Eye (tissue), 1 donor: ENCODE measurements at regions not wholly inside any gene's neighbourhood (a gene's known extent, or its start where the extent isn't known, plus 50 kb on each side); places are given as distances from the start of the nearest gene placed in this dataset.
"Not testable (repeated sequence)": the region's sequence is repeated elsewhere in the genome, so short reads cannot be mapped to it uniquely, and the experiment has no call there.

Source experiments
- DNase-seq: peaks from one replicate; pipeline ENCODE4 v3.0.0-alpha.2; 2015

DNA sequence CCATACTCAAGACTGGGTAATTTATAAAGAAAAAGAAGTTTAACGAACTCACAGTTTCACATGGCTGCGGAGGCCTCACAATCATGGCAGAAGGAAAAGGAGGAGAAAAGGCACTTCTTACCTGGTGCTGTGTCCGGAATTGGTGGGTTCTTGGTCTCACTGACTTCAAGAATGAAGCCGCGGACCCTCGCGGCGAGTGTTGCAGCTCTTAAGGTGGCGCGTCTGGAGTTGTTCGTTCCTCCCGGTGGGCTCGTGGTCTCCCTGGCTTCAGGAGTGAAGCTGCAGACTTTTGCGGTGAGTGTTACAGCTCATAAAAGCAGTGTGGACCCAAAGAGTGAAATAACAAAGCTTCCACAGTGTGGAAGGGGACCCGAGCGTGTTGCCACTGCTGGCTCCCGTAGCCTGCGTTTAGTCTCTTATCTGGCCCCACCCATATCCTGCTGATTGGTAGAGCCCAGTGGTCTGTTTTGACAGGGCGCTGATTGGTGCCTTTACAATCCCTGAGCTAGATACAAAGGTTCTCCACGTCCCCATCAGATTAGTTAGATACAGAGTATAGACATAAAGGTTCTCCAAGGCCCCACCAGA is 846.0 kb downstream of the CDH18 start:
- DNase-seq = not testable (repeated sequence)

DNA sequence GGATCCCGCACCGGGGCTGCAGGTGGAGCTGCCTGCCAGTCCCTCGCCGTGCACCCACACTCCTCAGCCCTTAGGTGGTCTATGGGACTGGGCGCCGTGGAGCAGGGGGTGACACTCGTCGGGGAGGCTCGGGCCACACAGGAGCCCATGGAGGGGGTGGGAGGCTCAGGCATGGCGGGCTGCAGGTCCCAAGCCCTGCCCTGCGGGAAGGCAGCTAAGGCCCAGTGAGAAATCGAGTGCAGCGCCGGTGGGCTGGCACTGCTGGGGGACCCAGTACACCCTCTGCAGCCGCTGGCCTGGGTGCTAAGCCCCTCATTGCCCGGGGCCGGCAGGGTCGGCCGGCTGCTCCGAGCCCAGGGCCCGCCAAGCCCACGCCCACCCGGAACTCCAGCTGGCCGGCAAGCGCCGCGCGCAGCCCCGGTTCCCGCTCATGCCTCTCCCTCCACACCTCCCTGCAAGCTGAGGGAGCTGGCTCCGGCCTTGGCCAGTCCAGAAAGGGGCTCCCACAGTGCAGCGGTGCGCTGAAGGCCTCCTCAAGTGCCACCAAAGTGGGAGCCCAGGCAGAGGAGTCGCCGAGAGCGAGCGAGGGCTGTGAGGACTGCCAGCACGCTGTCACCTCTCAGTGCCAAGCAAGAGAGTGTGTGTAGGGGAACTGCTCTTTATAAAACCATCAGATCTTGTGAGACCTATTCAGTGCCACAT is 845.1 kb downstream of the CDH18 start:
- DNase-seq = not testable (repeated sequence)

DNA sequence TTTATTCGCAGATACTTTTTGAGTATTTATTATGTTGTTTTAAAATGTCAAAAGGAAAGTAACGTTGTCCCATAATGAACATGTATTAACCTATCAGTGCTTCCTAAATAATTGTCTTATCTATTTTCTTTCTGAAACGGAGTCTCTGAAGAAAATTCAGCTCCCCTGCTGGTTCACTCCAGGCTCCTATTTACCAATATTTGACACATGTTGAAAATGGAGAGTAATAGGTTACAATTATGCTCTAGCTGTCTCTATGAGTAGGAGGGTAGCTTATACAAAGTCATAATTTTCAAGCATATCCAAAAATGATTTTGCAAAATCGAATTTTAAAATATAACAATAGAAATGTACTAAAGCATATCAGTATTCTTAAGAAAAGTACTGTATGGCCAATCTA is 844.1 kb downstream of the CDH18 start:
- no peak for DNase-seq

DNA sequence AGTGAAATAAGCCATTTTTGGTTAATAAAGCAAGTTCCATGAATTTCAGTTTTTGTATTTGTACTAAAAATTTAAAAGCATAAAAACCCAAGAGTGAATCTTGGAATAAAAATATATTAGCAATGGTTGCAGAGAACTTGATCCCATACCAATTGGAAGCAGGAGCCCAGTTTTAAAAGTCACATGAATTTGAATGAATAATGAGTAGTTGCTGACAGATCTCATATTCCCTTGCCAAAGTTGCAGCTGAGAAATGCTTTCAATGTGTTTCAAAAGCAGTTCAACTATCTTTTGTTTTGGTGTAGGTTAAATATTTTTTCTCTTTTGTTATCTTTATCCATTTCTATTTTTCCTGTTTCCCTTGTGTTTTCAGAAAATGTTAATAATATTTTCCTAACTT is 818.6 kb downstream of the CDH18 start:
- no peak for DNase-seq

DNA sequence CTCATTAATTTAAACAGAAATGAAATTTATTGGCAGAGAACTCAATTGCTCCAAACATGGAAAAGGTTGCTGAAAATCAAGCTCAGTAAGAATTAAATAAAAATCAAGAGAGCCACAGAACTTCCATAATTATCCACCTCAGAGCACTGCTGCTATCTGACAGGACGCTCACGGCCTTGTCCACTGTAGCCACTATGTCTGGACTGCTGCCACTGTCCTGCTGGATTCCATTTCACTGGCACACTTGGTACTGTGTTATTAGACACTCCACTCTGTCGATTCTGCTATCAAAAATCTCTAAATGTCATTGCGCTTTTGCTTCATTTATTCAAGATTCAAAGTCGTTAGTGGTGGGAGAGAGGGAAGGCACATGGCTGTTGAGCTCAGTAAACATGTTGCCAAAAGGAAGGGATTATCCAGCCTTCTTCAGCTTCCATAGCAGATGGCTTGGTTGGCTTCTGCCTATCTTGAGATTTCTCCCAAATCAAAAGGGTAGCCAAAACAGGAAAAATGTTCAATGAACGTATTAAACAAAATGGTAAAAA is 815.0 kb downstream of the CDH18 start:
- DNase-seq = no peak

DNA sequence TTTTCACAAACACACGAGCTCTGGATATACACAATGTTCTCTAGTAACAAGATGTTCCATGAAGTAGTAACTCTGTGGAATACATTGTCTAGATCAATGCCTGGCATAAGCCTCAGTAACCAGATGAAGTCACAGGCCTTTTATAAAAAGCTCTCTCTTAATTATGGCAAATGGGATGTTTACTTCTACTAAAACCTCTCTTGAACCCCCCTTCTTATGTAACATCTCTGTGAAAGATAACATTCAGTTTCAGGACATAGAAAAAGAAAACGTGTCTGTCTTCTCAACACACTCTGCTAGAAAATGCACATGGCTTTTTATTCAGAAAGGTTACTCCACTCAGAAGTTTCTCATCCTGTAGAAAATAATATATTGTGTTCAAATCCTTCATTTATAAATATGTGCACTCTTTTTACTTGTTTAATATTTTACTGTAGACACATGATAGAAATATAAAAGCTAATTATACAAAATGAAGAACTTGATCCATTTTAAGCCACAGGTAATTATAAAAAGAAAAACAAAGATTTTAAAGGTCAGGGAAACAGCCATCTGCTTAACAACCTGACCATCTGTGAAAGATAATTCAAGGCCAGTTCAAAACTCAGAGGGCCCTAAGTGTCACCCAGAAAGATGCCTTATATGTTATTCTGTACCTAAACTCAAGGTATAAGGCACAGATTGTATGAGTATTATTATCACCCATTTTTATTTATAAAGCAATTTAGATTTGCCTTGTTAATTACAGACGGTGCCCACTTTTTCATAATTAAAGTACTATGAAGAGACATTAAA is 812.0 kb downstream of the CDH18 start:
- DNase-seq = no peak

DNA sequence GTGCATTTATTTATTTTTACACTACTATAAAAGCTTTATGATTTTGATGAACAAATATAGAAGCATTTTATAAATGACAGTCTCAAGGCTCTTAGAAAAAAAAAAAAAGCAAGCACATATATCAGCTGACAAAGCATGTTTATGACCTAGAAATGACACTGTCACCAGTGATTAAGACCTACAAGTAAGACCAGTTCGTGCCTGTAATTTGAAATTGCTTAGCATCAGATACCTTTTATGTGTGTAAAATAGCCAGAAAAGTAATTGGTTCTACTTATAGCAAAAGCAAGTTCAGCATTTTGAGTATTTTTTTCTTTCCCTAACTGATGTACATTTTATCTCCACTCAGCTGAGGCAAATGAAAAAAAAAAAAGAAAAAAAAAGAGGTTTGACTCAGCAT is 808.4 kb downstream of the CDH18 start:
- DNase-seq = peak; percentile 50

DNA sequence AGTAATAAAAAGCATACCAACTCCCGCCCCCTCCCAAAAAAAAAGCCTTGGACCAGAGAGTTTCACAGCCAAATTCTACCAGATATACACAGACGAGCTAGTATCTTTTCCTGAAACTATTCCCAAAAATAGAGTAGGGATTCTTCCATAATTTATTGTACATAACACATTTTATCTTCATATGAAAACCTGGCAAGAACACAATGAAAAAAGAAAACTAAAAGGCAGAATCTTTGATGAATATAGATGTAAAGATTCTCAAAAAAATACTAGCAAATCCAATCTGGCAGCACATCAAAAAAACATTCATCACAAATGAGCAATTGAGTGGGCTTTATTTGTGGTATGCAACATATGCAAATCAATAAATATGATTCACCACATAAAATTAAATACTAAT is 798.8 kb downstream of the CDH18 start:
- no peak for DNase-seq

DNA sequence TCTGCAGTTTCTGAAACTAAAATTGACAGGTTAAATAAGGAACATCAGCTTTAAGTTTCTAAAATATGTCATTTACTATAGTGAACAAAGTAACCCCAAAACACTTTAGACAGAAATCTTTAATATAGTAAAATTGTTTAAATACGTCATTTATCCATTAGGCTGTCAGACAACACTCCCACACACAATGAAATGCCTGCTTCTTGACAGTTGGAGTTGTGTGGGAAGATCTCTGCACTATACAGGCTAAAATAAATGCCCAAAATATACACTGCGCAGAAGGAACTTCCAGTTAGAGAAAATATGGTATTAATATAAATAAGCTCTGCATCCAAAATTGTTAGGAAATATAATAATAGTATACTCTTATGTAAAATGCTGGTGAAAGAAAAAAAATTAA is 794.4 kb downstream of the CDH18 start:
- no peak for DNase-seq

DNA sequence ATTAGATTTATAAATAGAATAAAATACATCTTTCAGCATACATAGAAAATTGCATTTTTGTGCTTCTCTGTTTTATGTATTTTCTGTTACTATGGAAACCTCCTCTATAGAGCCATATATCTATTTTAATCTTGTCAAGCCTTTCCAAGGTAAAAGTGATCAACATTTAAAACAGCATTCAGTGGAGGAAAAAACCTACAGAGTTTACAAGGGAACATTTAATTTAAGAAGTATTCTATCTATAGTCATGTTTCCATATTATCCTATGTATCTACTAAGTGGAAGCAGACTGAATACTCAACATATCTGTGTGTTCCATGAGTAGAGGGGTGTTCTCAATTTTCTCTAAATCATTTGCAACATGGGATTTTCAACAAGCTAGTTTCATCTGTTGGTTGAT is 791.4 kb downstream of the CDH18 start:
- DNase-seq = no peak

DNA sequence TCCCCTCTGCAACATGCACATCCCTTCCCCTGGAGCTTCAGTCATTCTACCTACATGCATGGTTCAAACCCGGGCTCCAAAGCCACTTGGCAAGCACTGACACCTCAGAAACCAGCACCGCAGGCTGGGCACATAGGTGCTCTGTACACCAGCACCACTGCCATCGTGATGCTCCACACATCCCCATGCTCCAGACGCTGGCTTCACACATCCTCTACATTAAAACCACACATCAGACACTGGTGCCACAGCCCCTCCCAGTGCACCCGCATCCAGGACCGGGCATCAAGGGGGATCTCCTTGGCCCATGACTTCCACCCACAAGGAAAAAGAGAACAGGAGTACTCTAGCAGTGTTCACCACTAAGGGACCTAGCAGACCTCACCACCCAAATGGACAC is 787.7 kb downstream of the CDH18 start:
- no peak for DNase-seq

DNA sequence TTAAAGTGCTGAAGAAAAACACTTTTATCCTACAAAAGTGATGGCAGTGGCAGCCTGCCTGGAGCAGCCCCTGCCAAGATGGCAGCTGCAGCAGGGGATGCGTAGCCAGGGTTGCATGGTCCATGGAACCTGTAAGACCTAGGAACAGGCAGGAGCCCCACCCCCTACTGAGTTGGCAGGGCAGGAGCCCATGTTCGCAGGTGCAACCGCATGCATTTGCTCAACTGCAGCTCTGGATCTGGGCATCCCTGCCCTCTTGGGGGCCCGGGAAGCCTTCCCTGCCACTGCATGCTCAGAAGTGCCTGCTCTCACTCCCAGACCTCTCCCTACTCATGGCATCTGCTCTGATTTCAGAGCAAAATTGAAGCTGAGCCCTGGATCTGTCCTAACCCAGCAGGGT is 779.6 kb downstream of the CDH18 start:
- DNase-seq = no peak

DNA sequence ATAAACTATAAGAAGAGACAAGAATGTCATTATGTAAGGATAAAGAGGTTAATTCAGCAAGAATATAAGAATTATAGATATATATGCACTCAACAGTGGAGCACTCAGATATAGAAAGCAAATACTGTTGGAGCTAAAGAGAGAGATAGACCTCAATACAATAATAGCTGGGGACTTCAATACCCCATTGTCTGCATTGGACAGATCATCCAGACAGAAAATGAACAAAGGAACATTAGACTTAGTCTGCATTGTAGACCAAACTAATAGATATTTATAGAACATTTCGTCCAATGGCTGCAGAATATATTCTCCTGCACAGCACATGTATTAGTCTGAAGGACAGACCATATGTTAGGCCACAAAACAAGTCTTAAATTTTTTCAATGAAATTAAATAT is 777.1 kb downstream of the CDH18 start:
- DNase-seq = no peak

DNA sequence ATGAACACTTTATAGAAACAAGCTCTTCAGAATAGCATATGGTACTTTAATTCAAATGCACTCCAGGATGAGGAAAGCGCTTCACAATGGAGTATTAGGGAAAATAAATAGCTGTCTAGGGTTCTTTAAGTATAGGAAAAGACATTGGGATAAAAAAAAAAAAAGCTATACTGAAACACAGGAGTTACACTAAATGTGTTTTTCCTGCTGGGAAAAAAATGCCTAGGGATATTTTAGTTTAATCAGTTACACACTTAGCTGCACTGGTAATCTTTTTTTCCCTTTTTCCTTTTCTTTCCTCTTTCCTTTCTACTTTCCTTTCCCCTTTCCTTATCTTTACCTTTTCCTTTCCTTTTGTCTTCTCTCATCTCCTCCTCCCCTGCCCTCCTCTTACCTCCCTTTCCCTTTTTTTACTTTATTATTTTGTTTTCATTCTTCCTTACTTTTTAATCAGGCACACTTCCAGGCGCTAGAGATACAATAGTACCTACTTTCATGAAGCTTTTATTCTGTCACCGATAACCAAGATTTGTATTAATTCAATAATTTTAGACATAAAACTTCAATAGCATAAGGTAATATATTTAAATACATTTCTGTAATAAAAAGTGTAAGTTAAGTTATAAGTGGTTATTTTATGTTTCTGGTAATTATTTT is 758.7 kb downstream of the CDH18 start:
- no peak for DNase-seq

DNA sequence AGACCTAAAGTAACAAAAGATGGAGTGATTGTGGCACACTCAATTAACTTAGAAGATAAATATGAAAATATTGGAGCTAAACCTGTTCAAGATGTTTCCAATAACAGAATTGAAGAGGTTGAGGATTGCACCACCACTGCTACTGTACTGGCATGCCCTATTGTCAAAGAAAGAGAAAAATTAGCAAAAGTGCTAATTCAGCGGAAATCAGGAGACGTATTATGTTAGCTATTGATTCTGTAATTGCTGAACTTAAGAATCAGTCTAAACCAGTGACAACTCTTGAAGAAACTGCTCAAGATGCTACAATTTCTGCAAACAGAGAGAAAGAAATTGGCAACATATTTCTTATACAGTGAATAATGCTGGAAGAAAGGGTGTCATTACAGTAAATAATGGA is 754.4 kb downstream of the CDH18 start:
- DNase-seq = no peak

DNA sequence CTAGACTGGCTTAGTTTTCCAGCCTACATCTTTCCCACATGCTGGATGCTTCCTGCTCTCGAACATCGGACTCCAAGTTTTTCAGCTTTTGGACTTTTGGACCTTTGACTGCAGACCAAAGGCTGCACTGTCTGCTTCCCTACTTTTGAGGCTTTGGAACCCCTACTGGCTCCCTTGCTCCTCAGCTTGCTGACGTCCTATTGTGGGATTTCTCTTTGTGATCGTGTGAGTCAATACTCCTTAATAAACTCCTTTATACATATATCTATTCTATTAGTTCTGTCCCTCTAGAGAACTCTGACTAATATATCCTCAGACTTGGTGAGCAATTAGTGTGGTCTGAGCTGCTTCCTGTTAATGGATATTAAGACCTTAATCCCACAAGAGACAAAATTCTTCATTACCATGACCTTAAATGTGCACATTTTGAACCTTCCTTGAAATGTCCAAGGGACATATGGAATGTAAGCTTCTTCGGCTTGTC is 752.9 kb downstream of the CDH18 start:
- no peak for DNase-seq

DNA sequence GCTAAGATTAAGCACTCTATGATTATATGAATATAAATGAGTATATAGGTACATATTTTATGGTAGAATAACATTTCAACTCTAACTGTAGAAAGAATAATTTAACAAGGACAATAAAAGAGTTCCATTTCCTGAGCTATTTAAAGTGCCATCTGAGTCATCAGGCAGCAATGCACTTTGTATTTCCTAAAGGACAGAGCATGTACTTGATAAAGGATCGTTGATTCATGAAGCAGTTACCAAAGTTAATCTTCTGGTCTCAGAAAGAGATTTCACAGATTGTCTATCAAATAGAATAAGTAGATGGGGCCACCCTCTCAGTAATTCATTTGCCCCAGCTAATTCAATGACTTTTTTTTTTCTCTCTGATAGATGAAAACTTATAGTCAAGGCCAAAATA is 747.8 kb downstream of the CDH18 start:
- no peak for DNase-seq

DNA sequence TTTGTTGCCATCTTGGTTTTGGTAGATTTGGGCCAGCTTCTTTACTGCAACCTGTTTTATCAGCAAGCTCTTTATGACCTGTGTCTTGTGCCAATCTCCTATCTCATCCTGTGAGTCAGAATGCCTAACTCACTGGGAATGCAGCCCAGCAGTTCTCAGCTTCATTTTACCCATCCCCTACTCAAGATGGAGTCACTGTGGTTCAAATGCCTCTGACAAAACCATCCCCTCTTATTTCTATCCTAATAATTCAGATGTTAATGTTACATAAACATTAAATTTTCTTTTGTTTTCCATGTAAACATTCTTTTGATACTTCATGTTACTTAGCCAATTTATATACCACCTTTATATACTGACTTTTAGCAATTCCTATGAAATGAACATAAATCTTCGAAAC is 746.3 kb downstream of the CDH18 start:
- DNase-seq = no peak

DNA sequence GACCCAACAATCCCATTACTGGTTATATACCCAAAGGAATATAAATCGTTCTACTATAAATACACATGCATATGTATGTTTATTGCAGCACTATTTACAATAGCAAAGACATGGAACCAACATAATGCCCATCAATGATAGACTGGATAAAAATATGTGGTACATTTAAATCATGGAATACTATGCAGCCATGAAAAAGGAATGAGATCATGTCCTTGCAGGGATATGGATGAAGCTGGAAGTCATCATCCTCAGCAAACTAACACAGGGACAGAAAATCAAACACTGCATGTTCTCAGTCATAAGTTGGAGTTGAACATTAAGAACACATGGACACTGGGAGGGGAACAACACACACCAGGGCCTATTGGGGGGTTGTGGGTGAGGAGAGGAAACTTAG is 741.8 kb downstream of the CDH18 start:
- not testable (repeated sequence) for DNase-seq

DNA sequence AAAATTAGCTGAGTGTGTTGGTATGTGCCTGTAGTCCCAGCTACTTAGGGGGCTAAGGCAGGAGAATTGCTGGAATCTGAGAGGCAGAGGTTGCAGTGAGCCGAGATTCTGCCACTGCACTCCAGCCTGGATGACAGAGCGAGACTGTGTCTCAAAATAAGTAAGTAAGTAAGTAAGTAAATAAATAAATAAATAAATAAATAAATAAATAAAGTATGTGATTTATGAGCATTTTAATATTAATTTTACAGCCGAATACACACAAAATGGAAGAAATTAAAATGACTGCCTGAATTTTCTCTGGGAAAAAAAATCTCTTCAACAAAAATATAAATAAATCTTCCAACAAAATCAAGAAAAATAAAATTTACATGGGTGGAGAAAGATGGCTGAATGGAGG is 740.7 kb downstream of the CDH18 start:
- DNase-seq = no peak

DNA sequence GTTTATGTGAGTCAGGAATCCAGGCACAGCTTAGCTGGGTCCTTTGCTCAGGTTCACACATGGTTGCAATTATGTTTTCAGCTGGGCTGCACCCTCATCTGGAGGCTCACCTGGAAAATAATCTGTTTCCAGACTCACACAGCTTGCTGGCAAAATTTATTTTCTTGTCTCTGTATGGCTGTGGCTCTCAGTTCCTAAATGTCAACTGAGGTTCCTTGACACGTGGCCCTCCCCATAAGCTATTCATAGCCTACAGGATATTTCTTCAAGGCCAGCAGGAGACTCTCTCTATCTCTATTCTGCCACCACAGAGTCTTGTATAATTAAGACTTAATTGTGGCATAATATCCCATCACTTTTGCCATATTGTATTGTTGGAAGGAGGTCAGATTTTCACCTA is 732.0 kb downstream of the CDH18 start:
- no peak for DNase-seq

DNA sequence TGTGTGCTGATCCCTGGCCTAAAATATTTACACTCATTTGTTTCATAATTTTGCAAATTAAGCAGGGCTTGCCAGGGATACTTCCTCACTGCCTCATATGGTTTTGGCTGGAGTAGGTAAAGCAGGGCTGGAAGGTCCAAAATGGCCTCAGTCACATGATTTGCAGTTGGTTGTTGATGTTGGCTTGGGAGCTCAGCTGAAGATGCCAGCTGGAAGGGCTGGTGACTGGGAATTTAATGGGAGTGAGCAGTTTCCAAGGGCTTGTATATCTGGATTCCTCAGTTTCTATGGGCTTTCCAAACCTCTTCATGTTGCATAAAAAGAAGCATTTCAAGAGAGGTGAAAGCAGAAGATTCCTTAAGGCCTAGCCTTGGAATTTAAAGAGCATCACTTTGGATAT is 729.3 kb downstream of the CDH18 start:
- no peak for DNase-seq

DNA sequence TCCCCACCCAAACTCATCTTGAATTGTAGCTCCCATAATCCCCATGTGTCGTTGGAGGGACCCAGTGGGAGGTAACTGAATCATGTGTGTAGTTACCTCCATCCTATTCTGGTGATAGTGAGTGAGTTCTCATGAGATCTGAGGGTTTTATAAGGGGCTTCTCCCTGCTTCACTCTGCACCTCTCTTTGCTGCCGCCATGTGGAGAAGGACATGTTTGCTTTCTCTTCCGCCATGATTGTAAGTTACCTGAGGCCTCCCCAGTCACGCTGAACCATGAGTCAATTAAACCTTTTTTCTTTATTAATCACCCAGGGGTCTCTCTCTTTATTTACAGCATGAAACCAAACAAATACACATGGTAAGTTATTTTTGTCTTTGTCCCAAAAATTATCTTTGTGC is 726.1 kb downstream of the CDH18 start:
- no peak for DNase-seq
